ENCODE measurements at regions not wholly inside any gene's neighbourhood (a gene's known extent, or its start where the extent isn't known, plus 50 kb on each side); places are given as distances from the start of the nearest gene placed in this dataset.

DNA sequence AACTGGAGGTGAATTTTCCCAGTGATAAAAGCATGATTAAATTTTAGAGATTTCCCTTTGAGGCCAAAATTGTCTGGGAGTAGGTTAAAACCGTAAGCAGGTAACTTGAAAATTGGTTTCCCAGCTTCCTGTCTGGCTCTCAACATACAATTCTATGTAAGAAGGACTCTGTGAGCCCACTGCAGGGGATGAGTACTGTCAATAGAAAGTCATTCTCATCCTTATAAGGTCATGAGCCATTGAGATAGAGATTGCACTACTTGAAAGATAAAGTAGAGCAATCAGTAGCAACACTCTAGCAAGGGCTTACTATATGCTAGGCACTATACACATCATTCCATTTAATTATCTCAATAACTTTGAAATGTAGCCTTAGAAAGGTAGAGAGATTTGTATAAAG lies 225.6 kb upstream of the HMGA2 start:
- no peak for DNase-seq (ENCODE audit: low read depth)

DNA sequence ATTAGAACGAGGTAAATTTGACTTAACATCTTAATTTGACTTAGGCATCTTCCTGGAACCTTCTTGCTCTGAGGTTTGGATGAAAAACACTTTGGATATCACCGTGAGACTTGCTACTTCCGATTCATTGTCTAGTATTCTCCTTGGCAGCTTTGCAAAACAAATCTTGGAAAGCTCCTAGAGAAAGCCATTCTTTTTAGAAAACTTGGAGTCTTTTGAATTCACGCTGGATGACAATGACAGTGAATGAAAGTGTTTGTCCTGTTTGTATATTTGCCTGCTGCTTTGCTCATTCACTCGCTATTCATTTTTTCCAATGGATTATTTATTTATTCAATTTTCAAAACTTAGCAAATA lies 222.1 kb upstream of the HMGA2 start:
- DNase-seq (ENCODE audit: low read depth) = no peak

DNA sequence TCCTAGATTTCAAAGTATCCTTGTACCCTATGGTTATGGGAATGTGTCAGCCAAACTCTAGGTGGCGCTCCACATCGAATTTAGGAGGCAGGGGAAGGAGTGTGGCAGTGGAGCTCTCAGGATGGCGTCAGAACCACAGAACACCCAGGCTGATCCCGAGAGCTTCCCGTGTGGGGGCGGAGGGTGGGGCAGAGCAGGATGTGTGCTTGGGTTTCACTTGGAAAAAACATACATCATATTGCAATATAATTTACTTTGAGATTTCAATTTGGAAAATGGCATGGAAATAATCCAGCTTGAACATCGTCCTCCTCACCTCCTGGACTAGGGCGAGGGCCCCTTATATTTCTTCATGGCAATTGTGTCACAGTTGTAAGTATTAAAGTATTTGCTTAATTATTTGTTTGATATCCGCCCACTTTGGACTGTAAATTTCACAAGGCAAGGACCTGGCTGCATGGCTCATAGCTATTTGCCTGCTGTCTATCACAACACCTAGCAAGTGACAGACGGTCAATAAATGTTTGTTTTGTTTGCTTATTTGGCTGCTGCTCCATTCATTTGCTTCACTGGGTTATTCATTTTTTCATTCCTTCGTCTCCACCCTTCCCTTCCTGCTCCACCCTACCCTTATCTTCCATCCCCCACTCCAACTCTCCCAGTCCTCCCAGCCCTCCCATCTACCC lies 221.5 kb upstream of the HMGA2 start:
- no peak for DNase-seq (ENCODE audit: low read depth)

DNA sequence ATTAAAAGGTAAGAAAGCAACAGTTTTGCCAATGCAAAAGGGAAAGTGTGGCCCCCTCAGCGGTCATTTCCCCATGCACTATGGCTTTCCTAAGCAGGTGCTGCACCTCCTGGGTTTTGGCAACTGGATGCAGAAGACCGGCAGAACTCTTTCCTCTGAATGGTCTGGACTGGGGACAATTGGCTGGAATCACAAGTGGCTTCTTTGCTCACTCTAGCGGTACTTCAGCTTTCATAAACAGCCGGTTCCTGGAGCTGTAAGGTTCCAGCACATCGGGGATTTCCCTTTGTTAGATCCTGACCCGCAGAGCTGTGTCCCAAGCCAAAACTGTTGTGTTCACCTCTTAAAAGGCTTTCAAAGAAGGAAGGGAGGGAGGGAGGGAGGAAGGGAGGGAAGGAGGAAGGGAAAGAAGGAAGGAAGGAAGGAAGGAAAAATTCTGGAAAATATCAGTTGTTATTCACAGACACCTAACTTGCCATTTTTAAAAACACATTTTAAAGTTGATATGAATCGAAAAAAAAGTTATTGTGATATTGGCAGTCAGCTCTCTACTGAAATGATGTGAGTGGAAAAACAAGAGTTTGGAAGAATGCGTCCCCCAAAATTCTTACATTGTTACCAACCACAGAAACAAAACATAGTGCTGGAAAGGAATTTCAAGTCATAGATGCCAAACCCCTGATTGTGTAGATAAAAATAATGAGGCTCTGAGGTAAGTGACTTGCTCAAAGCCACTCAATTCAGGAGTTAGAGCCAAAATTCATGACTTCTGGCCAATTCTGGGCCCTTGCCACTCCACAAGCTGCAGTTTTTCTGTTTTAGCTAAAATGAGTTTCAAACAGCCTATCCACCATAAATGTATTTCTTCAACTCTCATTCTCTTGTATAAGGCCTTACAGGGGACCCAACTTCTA lies 220.6 kb upstream of the HMGA2 start:
- no peak for DNase-seq (ENCODE audit: low read depth)

DNA sequence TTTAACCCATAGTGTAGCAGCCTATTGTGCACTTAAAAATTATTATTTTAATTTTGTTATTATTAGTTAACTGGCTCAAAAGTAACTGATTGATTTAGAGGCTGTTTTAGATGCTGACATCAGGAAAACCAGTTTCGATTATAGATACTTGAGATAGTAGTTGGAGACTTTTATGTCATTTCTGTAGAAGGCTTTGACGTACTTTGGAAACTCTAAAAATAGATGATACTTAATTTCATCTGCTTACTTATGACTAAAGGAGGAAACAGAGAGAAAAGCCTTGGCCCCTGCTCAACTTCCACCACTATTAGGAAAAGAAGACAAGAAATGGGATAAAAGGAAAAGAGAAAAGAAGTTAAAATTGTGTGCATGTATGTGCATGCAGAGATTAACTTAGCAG lies 219.3 kb upstream of the HMGA2 start:
- no peak for DNase-seq (ENCODE audit: low read depth)

DNA sequence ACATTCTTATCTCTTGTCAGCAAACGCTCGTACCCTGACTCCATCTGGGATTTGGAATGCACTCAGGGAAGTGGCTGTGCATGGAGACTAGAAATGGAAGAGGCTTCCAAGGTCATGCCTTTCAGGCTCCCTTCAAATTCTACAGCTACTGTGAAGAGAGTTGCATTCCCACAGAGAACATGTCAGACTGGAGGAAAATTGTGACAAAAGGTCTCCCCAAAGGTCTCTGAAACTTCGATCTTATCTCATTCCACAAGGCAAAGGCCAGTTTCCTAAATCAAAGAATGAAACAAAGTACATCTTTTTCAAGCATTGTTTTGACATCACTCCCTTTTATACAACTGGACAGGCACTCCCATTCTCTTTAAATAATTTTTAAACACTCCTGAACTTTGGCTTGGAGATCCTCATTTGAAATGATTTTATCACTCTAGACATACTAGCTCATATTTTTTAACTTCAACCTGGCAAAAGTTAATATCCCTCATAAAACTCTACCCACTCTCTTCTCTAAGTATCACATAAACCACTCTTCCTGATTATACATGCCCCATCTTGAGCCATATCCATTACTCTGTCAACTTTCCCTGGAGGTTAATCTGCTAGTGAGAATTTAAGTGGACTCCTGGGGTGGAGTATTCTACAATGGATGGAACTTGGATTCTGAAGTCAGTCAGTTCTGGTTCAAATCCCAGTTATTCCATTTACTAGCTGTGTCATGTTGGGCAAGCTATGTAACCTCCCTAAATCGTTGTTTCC lies 218.1 kb upstream of the HMGA2 start:
- no peak for DNase-seq (ENCODE audit: low read depth)

DNA sequence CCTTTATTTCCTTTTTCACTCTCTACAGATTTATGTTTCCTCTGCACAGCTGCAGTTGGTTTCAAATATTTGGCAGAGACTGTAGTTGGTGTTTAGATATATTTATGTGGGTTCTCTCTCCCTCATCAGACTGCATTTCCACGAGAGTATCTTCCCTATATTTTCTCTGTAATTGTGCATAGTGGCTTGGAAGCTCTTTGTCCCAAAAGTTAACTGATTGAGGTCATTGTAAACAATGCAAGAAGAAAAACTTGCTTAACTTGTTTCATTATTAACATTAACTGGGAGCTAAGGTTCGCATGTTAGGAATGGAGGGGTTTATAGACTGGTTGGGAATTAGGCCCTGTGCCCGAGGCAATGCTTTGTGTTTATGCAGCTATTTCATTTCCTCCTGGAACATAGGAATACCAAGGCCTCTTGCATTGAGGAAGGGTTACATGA lies 216.9 kb upstream of the HMGA2 start:
- DNase-seq (ENCODE audit: low read depth) = no peak

DNA sequence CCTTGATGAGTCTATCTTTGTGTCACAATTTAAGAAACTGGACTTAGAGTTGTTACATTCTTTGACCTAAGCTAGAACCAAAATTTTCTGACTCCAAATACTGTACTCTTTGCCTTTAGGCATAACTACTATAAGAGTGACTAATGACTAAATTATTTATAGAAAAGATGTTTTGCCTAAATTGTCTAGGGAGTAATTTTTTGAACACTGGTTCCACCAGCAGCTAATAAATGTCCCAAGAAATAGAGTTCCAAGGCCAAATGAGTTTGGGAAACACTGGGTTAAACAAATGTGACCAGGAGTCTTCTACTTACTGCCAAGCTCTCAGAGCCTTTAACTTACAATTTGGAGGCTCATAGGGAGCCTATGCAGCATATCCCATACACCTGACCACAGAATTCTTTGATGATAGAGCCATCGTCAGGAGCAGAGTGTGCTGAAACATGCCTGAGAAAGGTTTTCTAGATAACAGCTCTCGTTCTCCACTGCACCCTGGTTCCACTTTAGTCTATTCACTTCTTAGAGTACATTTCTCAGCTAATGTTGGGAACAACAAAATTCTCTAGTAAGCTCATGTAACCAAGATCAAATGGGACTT lies 215.9 kb upstream of the HMGA2 start:
- no peak for DNase-seq (ENCODE audit: low read depth)

DNA sequence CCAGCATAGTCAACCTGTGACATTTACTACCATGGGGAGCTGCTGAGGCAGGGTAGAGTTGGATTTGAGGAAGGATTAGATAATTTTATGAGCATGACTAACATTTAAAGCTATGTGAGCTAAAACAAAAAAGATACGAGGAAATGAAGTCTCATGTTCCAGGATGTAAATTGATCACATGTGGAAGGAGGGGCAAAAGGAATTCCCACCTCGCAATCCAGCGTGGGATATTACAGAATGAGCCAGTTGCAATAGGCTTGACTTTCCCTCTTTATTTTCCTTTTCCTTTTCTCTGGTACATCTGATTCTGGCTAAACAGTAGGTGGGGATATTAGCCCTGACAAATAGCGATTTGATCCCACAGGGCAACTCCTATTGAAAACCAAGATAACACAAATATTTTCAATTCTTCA lies 214.9 kb upstream of the HMGA2 start:
- no peak for DNase-seq (ENCODE audit: low read depth)

DNA sequence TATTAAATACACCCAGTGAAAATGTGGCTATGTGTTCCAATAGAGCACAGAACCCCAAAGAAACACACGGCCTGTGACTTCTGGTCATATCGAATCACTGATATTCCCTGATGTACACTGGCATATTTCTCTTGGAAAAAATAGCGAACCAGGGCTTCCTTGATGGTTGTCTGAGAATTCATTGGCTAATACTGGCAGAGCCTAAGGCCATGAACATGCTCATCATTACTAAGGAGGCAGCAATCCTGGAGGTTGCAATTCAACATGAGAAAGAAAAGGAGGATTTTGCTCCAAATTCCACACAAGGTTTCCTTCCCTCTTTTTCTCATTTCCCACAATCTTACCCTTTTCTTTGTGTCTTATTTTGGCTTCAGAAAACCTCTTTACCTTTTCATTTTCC lies 212.9 kb upstream of the HMGA2 start:
- no peak for DNase-seq (ENCODE audit: low read depth)

DNA sequence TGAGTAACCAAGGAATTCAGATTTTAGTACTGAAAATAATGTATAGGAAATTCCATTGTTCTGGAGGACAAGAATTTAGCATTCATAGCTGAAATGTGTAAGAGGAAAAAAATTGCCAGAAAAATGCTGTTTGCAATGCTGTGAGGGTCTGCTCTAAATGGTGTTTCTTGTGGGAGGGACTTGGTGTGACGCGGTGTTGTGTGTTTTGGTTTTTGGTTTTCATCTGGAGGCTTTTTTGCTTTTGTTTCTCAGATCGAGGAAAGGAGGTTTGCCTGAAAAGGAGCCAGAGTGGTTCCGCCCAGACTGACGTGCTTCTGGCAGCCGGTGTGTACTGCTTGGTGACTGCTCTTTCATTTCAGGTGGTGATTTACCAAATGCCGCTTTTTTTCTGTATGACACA lies 211.8 kb upstream of the HMGA2 start:
- DNase-seq (ENCODE audit: low read depth) = no peak

DNA sequence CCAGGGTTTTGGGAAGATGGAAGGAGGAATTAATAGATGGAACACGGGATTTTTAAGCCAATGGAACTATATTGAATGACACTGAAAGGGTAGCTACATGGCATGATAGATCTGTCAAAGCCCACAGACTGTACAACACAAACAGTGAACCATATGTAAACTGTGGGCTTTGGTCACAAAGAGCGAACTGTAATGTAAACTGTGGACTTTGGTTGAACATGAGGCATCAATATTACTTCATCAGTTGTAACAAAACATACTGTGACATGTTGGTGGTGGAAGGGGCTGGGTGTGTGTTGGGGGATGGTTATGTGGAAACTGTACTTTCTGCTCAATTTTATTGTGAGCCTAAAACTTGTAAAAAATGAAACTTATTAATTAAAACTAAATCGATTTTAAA lies 210.6 kb upstream of the HMGA2 start:
- no peak for DNase-seq (ENCODE audit: low read depth)

DNA sequence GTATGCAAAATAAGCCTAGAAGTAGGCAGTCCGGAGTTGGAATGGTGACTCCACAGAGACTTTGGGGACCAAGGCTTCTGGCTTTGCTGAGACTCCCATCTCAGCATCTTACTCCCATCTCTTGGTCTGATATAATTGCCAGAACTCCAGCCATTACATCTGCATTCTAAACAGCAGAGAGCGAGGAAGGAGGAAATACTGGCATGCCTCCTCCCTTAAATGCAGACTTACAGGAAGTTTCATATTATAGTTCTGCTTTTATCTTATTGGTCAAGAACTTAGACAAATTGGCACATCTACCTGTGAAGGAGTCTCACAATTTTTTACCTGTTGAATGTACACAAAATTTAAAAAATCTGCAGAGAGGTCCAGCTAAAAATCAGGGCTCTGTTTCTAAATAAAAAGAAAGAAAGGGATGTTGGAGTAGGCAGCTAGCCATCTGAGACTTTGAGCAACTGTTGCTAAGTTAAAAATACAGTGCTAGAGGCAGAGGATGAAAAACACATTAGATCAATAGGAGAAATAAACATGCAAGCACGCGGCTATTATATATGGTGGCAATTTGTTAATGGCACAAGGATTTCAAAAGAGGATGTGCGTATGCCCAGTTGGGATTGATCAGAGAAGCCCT lies 209.9 kb upstream of the HMGA2 start:
- DNase-seq (ENCODE audit: low read depth) = no peak

DNA sequence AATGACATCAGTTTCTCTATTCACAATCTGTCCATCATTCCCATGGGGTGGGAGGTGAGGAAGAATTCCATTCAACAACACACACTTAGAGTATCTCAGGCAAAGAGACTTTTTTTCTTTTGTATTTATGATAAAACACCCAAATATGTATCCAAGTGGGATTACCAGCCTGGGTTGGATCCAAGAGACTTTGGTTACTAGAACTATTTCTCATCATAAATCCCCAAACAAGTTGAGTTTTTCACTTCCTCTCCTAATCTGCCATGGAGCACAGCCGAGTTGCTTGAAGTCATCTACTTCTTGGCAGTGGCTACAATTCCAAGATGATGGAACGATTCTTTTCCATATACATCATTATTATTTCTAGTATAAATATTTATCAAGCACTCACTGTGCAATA lies 209.2 kb upstream of the HMGA2 start:
- DNase-seq (ENCODE audit: low read depth) = no peak

DNA sequence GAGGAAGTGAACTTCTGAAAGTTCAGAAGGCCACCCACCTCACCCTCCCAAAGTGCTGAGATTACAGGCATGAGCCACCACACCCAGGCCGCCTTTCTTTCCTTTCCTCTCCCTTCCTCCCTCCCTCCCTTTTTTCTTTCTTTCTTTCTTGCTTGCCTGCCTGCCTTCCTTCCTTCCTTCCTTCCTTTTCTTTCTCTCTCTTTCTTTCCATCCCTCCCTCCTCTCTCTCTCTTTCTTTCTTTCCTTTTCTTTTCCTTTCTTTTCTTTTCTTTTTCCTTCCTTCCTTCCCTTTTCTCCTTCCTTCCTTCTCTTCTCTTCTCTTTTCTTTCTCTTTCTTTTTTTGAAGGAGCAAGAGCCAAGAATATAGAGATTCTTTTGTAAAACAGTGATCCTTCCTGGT lies 208.3 kb upstream of the HMGA2 start:
- DNase-seq (ENCODE audit: low read depth) = no peak

DNA sequence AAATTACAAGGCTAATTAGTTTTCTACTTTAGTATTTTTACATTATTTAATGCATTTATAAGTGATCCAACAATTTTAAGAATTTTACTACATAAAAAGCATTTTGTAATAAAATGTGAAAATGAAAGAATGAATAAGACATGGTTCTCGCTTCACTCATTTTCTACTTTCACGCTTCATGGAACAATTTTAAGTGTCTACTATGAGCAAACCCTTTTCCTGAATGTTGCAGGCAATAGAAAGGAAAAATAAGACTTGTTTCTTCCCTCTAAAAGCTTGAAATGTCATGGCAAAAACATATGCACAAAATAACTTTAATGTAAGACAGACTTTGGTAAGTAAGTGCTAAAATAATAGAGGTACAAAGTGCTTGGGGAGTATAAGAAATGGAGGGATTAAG lies 205.7 kb upstream of the HMGA2 start:
- DNase-seq (ENCODE audit: low read depth) = no peak

DNA sequence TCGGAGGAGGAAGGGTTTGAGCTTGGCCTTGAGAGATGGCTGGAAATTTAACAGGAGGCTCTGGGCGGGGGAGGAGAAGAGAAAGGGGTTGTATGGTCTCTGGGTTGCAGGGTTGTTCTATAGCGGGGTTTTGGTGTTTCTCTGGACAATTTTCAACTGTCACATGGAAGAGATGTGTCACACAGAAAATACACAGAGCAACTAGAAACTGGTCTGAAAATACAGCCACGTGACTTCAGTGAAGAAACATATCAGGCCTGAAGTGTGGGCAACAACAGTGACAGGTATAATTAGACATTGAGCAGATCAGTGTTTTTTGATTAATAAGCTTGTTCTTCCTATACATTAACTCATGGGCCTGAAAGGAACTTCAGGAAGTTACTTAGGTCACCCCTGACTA lies 205.3 kb upstream of the HMGA2 start:
- DNase-seq (ENCODE audit: low read depth) = no peak

DNA sequence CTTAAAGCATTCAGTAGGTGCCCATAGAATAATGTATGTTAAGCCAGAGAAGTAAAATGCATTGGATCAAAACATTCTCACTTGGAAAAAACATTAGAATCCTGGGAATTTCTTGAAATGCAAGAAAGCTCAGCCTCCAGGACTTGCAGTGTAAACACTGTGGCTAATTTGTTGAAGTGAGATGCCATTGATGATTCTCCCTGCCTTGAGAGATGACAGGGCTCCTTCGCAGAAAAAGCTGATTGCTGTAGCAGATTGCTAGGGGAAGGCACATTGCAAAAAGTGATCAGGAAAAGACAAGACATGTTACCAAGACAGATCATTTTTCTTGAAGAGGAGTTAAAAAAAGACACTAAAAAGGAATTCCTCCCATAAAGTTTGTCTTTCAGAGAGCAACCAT lies 204.2 kb upstream of the HMGA2 start:
- DNase-seq (ENCODE audit: low read depth) = no peak

DNA sequence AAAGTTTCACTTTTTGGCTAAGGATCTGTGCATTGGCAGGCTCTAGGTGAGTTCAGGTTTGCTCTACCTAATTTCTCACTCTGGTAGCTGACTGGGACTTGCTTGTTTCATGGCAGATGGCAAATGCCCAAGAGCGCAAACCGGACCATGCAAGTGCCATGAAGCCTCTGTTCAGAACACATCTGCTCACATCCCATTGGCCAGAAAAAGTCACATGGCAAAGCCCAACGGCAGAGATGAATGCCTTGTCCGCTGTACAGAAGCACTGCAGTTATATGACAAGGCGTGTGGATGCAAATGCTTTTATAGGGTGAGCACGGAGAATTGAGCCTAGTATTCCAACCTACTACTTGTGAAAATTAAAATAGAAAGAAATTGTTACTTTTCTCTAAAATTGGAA lies 202.2 kb upstream of the HMGA2 start:
- DNase-seq (ENCODE audit: low read depth) = no peak

DNA sequence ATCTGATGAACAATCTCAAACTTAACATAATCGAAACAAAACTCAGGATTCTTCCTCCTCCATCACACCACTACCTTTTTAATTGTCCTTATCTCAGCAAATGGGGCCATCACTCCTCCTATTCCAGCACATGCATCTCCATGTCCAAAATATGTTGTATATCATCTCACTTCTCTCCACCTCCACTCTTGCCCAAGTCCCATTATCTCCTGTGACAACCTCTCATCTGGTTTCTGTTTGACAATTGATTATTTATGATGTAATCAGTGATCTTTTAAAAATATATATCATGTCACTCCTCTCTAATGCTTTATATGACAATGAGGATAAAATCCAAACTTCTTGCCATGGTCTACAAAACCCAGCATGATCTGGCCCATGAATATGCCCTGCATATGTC lies 200.8 kb upstream of the HMGA2 start:
- DNase-seq (ENCODE audit: low read depth) = no peak

DNA sequence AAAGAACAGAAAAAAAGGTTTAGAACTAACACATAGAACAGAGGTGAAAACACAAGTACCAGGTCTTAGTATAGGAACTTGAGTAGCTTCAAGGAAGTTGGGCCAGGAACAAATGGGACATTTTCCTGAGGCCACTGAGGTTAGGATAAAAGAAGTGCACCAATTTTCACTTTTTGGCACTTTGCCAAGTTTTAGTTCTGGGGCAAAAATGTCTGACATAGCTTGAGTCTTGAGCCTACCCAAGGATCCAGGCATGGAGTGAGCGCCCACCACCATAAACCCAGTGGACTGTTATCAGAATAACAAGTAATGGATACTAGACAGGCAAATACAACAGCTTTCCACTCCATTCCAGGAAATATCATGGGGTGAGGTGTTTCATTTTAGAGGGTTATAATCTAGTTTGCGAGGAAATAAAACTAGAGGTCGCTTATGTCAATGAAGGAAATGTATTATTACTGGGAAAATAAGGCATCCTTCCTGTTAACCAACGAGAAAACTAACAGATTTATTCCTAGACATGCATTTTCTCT lies 199.7 kb upstream of the HMGA2 start:
- DNase-seq (ENCODE audit: low read depth) = no peak

DNA sequence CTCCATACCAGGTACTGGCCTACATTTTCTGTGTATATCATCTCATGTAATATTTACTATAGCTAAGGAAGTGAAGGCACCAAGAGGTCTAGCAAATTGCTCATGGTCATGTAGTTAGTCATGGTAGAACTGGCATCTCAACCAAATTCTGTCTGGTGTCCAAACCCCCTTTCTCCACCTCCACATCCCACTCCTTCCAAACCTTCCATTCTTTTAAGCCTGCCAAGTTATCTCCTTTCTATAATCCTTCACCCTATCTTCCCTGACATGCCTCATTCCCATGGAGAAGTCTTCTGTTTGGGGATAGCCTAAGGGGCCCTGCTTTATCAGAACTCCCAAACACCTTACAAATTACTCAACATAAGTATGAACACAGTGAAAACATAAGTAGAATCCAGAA lies 196.2 kb upstream of the HMGA2 start:
- no peak for DNase-seq (ENCODE audit: low read depth)

Data from stimulated activated CD8-positive, alpha-beta memory T cell treated with anti-CD3 and anti-CD28 coated beads, Interleukin-15, amount 100 ng/mL, for 1 hour (primary cell).